ENCODE measurements at regions not wholly inside any gene's neighbourhood (a gene's known extent, or its start where the extent isn't known, plus 50 kb on each side); places are given as distances from the start of the nearest gene placed in this dataset.

DNA sequence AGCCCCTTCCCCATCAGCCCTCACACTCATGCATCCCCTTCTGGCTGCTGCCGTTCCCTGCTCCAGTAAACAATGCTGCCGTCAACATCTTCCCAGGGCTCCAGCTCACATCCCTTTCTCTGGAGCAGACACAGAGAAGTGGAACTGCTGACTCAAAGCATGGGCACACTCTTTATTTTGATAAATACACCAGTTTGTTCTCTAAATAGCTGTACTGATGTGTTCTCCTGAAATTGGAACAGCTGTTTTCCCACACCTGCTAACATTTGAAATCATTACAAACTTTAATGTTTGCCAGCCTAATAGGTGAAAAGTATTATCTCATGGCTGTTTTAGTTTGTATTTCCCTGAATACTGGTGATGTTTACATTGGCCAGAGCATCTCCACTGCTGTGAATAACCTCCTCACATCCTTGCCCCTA, 102.1 kb upstream of the NXT1 start:
- Mint-ChIP-seq H3K4me3 (no peak overlapping the region), H3K27ac (no peak overlapping the region), H3K36me3 (ENCODE audit: low read depth) (no peaks in the 10 kb centered on the region), H3K4me1 (peaks cover 9% of the 10 kb centered on the region), H3K9me3 (no peaks in the 10 kb centered on the region), H3K27me3 (ENCODE audit: low read depth) (peaks cover 12% of the 10 kb centered on the region)
- TF ChIP-seq, protein P1, sequence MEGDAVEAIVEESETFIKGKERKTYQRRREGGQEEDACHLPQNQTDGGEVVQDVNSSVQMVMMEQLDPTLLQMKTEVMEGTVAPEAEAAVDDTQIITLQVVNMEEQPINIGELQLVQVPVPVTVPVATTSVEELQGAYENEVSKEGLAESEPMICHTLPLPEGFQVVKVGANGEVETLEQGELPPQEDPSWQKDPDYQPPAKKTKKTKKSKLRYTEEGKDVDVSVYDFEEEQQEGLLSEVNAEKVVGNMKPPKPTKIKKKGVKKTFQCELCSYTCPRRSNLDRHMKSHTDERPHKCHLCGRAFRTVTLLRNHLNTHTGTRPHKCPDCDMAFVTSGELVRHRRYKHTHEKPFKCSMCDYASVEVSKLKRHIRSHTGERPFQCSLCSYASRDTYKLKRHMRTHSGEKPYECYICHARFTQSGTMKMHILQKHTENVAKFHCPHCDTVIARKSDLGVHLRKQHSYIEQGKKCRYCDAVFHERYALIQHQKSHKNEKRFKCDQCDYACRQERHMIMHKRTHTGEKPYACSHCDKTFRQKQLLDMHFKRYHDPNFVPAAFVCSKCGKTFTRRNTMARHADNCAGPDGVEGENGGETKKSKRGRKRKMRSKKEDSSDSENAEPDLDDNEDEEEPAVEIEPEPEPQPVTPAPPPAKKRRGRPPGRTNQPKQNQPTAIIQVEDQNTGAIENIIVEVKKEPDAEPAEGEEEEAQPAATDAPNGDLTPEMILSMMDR (IDR thresholded peaks at IDR 0.05; ENCODE audit: unreplicated experiment in 3 of 3), result no peak

DNA sequence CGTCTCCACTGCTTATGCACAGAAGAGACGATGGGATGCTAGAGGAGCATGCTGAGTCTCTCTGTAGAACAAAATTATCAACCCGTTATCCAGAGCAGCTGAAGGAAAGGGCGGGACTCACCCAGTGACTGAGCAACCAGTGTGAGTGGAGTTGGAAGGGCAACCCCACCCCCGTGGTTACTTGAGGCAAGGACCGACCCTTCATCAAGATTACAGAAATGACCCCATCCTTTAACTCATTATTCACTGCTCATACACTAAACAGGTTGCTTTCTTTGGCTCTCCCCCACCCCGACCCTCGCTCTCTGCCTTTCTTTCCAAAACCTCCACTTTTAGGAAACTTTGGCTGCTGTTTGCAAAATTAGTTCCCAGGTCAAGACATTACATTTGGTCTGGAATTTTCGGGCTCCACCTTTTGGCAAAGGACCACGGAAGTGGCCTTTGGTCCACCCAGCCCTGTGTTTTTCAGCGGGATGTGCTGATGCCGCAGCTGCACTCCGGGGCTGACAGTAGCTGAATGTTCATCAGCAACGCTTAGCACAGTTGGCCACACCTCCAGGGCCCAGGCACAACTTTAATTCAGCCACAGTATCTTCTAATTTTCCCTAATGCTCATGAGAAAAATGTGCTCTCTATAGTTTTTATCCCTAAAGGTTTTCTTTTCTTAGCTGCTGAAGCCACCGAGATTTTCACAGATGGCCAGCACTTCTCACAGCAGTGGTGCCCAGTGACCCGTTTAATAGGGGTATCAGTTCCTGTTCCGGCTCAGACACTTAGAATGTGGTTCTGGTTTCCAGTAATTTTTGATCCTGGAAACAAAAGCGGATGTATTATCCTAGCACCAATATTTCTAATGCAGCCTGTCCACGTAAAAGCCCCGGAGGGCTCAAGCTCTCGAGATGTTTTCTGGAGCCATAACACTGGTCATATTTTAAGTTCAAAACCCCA, 103.6 kb upstream of the NXT1 start:
- Mint-ChIP-seq H3K36me3 (ENCODE audit: low read depth) (no peaks in the 10 kb centered on the region), H3K4me1 (peaks cover 9% of the 10 kb centered on the region), H3K4me3 (no peak overlapping the region), H3K9me3 (no peaks in the 10 kb centered on the region), H3K27me3 (ENCODE audit: low read depth) (peaks cover 10% of the 10 kb centered on the region), H3K27ac (peak overlapping the region in 1 of 3 experiments; percentile 16)
- TF ChIP-seq, protein P1 (IDR thresholded peaks at IDR 0.05; ENCODE audit: unreplicated experiment in 3 of 3), result no peak

DNA sequence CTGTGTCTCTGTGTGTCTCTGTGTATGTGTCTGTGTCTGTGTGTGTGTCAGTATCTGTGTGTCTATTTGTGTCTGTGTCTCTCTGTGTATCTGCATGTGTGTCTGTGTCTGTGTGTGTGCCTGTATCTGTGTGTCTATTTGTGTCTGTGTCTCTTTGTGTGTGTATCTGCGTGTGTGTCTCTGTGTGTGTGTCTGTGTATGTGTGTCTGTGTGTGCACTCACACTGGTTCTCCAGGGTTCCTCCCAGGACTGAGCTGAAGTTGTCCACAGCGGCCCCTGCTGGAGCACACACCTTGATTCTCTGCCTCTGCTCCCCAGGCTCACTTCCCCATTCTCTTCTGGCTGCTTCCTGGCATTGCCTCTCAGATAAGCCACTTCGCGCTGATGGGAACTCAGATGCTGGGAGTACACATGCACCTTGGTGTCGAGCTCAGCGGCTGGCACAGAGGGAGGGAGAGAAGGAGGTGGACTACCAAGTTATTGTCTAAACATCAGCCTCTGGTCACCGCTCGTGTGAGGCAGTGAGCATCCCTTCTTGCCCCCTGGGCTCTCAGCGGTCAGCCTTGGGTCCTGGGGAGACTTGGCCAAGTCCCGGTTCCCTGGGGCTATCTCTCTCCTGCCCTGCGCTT, 104.9 kb upstream of the NXT1 start:
- TF ChIP-seq, protein P1 (IDR thresholded peaks at IDR 0.05; ENCODE audit: unreplicated experiment in 3 of 3), result peak; percentile 30 to 52 (median 34)
- Mint-ChIP-seq H3K36me3 (ENCODE audit: low read depth) (no peaks in the 10 kb centered on the region), H3K4me3 (no peak overlapping the region), H3K27ac (no peak overlapping the region), H3K27me3 (ENCODE audit: low read depth) (peaks cover 15% of the 10 kb centered on the region), H3K9me3 (no peaks in the 10 kb centered on the region), H3K4me1 (peaks cover 9% of the 10 kb centered on the region)

DNA sequence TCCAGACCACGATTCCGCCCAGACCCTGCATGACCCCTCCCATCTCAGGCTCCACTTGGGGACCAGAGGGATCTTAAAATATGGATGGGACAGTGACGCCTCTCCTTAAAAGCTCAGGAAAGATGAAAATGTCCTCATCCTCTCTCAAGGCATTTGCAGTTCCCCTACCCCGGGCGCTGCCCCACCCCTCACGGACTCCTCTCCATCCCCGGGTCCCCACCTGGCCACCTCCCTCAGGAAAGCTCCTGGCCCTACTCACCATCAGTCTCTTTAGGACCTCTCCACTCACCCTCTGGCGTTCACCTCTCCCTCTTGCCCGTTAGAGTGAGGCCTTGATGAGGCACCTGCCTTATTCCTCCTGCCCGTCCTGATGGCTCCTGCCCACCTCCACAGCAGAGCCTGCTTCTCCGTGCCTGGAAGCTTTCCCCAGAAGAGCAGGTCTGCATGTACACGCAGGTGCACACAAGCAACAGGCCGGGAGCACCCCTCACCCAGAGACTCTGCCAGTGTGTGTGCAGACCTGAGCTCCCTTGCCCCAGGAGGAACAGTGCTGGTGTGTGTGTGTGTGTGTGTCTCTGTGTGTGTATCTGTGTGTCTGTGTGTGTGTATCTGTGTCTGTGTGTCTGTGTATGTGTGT, 105.6 kb upstream of the NXT1 start:
- H3K27me3 Mint-ChIP-seq (ENCODE audit: low read depth), result peaks cover 15% of the 10 kb centered on the region
- TF ChIP-seq, protein P1 (IDR thresholded peaks at IDR 0.05; ENCODE audit: unreplicated experiment in 3 of 3), result no peak

DNA sequence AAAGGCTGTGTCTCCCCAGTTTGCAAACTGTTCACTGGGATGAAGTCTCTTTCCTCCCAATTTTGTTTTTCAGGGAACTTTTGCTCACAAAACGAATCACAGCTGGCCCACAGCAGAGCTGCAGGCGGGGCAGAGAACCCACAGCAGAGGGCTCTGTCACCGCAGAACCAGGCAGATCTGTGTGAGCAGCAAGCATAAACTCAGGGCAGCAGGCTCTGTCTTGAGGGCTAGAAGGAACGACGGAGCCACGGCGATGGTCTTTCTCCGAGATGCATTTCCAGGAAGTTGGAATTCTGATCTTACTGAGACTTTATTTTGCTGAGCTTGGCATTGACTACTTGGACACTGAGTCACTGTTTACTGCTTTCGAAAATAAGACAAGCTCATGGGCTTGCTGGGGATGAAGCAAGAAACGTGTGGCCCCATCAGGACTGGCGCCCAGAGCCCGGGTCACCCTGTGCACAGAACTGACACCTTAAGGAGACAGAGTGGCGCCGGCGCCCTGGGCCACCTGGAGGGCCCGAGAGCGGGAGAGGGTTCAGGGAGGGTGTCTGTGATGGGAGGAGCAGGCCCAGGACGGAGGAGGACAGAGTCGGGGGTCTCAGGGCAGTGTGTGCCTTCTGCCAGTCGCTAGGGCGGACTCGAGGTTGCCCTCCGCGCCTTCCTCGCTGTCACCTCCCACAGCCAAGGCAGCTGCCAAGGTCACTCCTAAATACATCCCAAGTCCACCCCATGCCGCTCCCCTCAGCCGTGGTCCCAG, 106.3 kb upstream of the NXT1 start:
- Mint-ChIP-seq H3K27ac (no peak overlapping the region), H3K4me1 (peaks cover 9% of the 10 kb centered on the region), H3K4me3 (no peak overlapping the region), H3K27me3 (ENCODE audit: low read depth) (peaks cover 20% of the 10 kb centered on the region), H3K9me3 (peaks cover 7% of the 10 kb centered on the region), H3K36me3 (ENCODE audit: low read depth) (no peaks in the 10 kb centered on the region)
- TF ChIP-seq, protein P1 (IDR thresholded peaks at IDR 0.05; ENCODE audit: unreplicated experiment in 3 of 3), result no peak

More for the DNA sequence above, 105.6 kb upstream of the NXT1 start:
- no peaks in the 10 kb centered on the region for H3K36me3 Mint-ChIP-seq (ENCODE audit: low read depth)
- no peaks in the 10 kb centered on the region for H3K9me3 Mint-ChIP-seq
- H3K27ac Mint-ChIP-seq, result no peak overlapping the region
- H3K4me3 Mint-ChIP-seq, result no peak overlapping the region
- H3K4me1 Mint-ChIP-seq, result peaks cover 9% of the 10 kb centered on the region
